Esophagus squamous epithelium (tissue), 4 donors: ENCODE measurements at regions not wholly inside any gene's neighbourhood (a gene's known extent, or its start where the extent isn't known, plus 50 kb on each side); places are given as distances from the start of the nearest gene placed in this dataset.

ENCODE experiments used
- CTCF ChIP-seq, 6 experiments: fragments of 450-650 bp in 4 of 6; fragments of 200-600 bp in 2 of 6; sonication (generic) in 2 of 6; IDR thresholded peaks; one replicate each; pipeline ENCODE4 v1.5.1; 2016 to 2019; ENCODE audit warnings: antibody characterized with exemption in 6 of 6, mild to moderate bottlenecking in 4 of 6, moderate library complexity in 4 of 6
- POLR2A ChIP-seq, 4 donors: fragments of 450-650 bp; IDR thresholded peaks; one replicate each; pipeline ENCODE4 v1.6.1; 2017; ENCODE audit warnings: antibody characterized with exemption in 4 of 4, mild to moderate bottlenecking in 4 of 4, moderate library complexity in 3 of 4

GRCh38 chr10:118922972-118923371 lies 106.5 kb upstream of the NANOS1 start:
- TF ChIP-seq POLR2A (IDR thresholded peaks at IDR 0.05) (no peak), CTCF (IDR thresholded peaks at IDR 0.05) (no peak)
